PC-9 (cell line): ENCODE measurements at regions not wholly inside any gene's neighbourhood (a gene's known extent, or its start where the extent isn't known, plus 50 kb on each side); places are given as distances from the start of the nearest gene placed in this dataset.
"Not testable (repeated sequence)": the region's sequence is repeated elsewhere in the genome, so short reads cannot be mapped to it uniquely, and the experiment has no call there.

ENCODE experiments used
- BruUV-seq: library from RNA; stranded (reverse); fragments of 400-500 nt; replicated peaks from 2 replicates; lab custom pipeline; 2021; lab: Mats Ljungman, UMichigan
- CTCF ChIA-PET: fragments of 300-600 bp; sonication (Branson Sonifier 250); formaldehyde crosslinking; loops from one replicate; lab custom pipeline; 2022; ENCODE audit warnings: antibody characterized with exemption; lab: Charles Lee
- POLR2A ChIA-PET: fragments of 300-600 bp; sonication (Branson Sonifier 250); formaldehyde crosslinking; loops from one replicate; lab custom pipeline; 2022; ENCODE audit warnings: antibody characterized with exemption; ENCODE audit not compliant: unreplicated experiment; lab: Charles Lee
- DNase-seq, 2 experiments: peaks; one replicate each; pipeline versions ENCODE4 v3.0.0 to v3.0.0-alpha.2; 2015 to 2022; ENCODE audit warnings: mixed read lengths in 1 of 2
- H2AFZ ChIP-seq: fragments of 200-600 bp; sonication (generic); 2 replicates; pipeline ENCODE4 v1.8.1; 2017; ENCODE audit warnings: antibody characterized with exemption
- H3F3A ChIP-seq: fragments of 200-600 bp; sonication (generic); 2 replicates; pipeline ENCODE4 v1.8.1; 2017; ENCODE audit warnings: antibody characterized with exemption, mild to moderate bottlenecking, low read depth; ENCODE audit not compliant: insufficient read depth
- H3K27ac ChIP-seq: fragments of 200-600 bp; sonication (generic); 2 replicates; pipeline ENCODE4 v1.6.1; 2016; ENCODE audit warnings: mixed run types
- H3K27me3 ChIP-seq: fragments of 200-600 bp; sonication (generic); 2 replicates; pipeline ENCODE4 v1.6.1; 2016; ENCODE audit warnings: low read depth, mixed run types; ENCODE audit not compliant: insufficient read depth
- H3K36me3 ChIP-seq: fragments of 200-600 bp; sonication (generic); 2 replicates; pipeline ENCODE4 v1.6.1; 2016; ENCODE audit warnings: low read depth, mixed run types
- H3K4me1 ChIP-seq: fragments of 200-600 bp; sonication (generic); replicated peaks from 2 replicates; pipeline ENCODE4 v1.6.1; 2016; ENCODE audit warnings: mixed run types; ENCODE audit not compliant: insufficient read depth
- H3K4me2 ChIP-seq: fragments of 200-600 bp; sonication (generic); 2 replicates; pipeline ENCODE4 v1.6.1; 2017; ENCODE audit warnings: mixed run types
- H3K4me3 ChIP-seq: fragments of 200-600 bp; sonication (generic); 2 replicates; pipeline ENCODE4 v1.6.1; 2016; ENCODE audit warnings: mixed run types
- H3K79me2 ChIP-seq: fragments of 200-600 bp; sonication (generic); 2 replicates; pipeline ENCODE4 v1.6.1; 2017; ENCODE audit warnings: low read depth, mixed run types
- H3K9me2 ChIP-seq: fragments of 200-600 bp; sonication (generic); 2 replicates; pipeline ENCODE4 v1.8.1; 2017; ENCODE audit warnings: mild to moderate bottlenecking; ENCODE audit not compliant: insufficient read depth
- H3K9me3 ChIP-seq: fragments of 200-600 bp; sonication (generic); 2 replicates; pipeline ENCODE4 v1.8.1; 2016; ENCODE audit warnings: low read depth; ENCODE audit not compliant: insufficient read depth
- H4K20me1 ChIP-seq: fragments of 200-600 bp; sonication (generic); 2 replicates; pipeline ENCODE4 v1.8.1; 2017; ENCODE audit not compliant: insufficient read depth
- CTCF ChIP-seq: fragments of 200-600 bp; sonication (generic); conservative IDR thresholded peaks from 2 replicates; pipeline ENCODE4 v1.6.1; 2017; ENCODE audit warnings: mixed run types, antibody characterized with exemption, mild to moderate bottlenecking, moderate library complexity
- EZH2 ChIP-seq: fragments of 200-600 bp; sonication (generic); IDR thresholded peaks from 2 replicates; pipeline ENCODE4 v1.8.0; 2017; ENCODE audit warnings: antibody characterized with exemption, low read depth
- intact Hi-C: fragments of 100-400 bp; cut with micrococcal nuclease; formaldehyde crosslinking; loops from one replicate; pipeline ENCODE4 v1.10.0; 2022; ENCODE audit not compliant: unreplicated experiment

DNA sequence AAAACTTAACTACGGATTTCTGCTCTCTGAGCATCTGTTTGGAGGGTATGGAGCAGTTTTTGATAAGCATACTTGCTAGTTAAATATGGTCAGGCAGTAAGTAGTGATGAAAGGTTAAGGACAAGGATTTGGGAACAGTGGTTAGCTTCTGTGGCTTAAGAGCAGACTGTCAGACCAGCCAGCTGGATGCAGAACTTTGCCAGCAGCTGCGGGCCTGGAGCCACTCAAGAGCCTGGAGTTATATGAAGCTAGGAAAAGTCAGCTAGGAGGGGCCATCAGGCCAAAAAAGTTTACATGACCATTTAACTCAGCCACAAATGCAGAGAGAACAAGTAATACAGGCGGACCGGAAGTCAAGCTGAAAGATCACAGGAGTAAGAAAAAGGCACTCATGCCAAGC is 1817.7 kb downstream of the LRRC4C start:
- H4K20me1 ChIP-seq, result no peaks in the 10 kb centered on the region
- DNase-seq, result no peak
- no peaks in the 10 kb centered on the region for H3K79me2 ChIP-seq
- H3K4me1 ChIP-seq, result no peaks in the 10 kb centered on the region
- CTCF ChIA-PET, result no interaction called here
- no peak overlapping the region for H2AFZ ChIP-seq
- no TSS peak for BruUV-seq
- no peaks in the 10 kb centered on the region for H3K9me3 ChIP-seq
- H3K27ac ChIP-seq, result no peak overlapping the region
- H3K4me3 ChIP-seq, result no peak overlapping the region
- no peaks in the 10 kb centered on the region for H3F3A ChIP-seq
- POLR2A ChIA-PET, result no interaction called here
- no peaks in the 10 kb centered on the region for H3K36me3 ChIP-seq
- TF ChIP-seq EZH2 (no peak), CTCF (no peak)
- intact Hi-C loops, result no loop called here
- no peaks in the 10 kb centered on the region for H3K27me3 ChIP-seq
- H3K9me2 ChIP-seq, result no peaks in the 10 kb centered on the region
- H3K4me2 ChIP-seq, result no peak overlapping the region

DNA sequence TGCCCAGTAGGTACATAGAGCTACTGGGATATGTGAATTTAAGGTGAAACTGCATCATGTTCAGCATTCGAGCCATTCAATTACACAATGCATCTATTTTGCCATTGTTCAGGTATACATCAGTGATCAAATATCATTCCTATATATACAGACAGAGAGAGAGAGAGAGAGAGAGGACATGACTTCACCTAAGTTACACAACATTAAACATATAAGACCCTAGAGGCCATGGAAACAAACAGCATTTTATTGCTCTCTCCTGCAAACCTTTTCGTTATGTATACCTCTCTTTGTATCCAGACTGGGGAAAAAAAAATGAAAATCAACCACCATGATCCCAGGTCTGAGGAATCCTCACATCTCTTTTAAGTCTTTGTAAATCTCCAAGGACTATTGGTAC is 1829.1 kb downstream of the LRRC4C start:
- Histone ChIP-seq H3K36me3 (no peaks in the 10 kb centered on the region), H3K27me3 (no peaks in the 10 kb centered on the region), H3K4me1 (no peaks in the 10 kb centered on the region), H3K4me2 (no peak overlapping the region), H3K4me3 (no peak overlapping the region), H3K27ac (no peak overlapping the region), H3F3A (no peaks in the 10 kb centered on the region), H2AFZ (no peak overlapping the region), H3K9me3 (no peaks in the 10 kb centered on the region), H3K9me2 (0 out of 2 replicates have a peak, but pooled peaks cover 4% of the 10 kb centered on the region), H3K79me2 (no peaks in the 10 kb centered on the region), H4K20me1 (no peaks in the 10 kb centered on the region)
- CTCF ChIA-PET, result no interaction called here
- POLR2A ChIA-PET, result no interaction called here
- BruUV-seq, result no TSS peak
- no peak for DNase-seq
- TF ChIP-seq EZH2 (no peak), CTCF (no peak)
- intact Hi-C loops, result no loop called here

- no peak for TF ChIP-seq EZH2
- no peak for TF ChIP-seq CTCF
- intact Hi-C loops, result no loop called here
- Histone ChIP-seq H3K9me2 (0 out of 2 replicates have a peak, but pooled peaks cover 4% of the 10 kb centered on the region), H3K4me1 (no peaks in the 10 kb centered on the region), H3K4me3 (no peak overlapping the region), H3K4me2 (no peak overlapping the region), H3K27ac (no peak overlapping the region), H3K27me3 (no peaks in the 10 kb centered on the region), H3F3A (no peaks in the 10 kb centered on the region), H2AFZ (no peak overlapping the region), H4K20me1 (no peaks in the 10 kb centered on the region), H3K36me3 (no peaks in the 10 kb centered on the region), H3K79me2 (no peaks in the 10 kb centered on the region), H3K9me3 (no peaks in the 10 kb centered on the region)
- no peak for DNase-seq
- POLR2A ChIA-PET, result no interaction called here
- no TSS peak for BruUV-seq
- CTCF ChIA-PET, result no interaction called here
Observed at GRCh38 chr11:39628311-39628710, 1831.1 kb downstream of the LRRC4C start.

GRCh38 chr11:39620309-39620708 is 1839.1 kb downstream of the LRRC4C start:
- H3K36me3 ChIP-seq, H3K27ac ChIP-seq, DNase-seq, POLR2A ChIA-PET, H3K79me2 ChIP-seq, H2AFZ ChIP-seq, H3F3A ChIP-seq, H3K4me3 ChIP-seq, H3K9me2 ChIP-seq, H4K20me1 ChIP-seq, H3K9me3 ChIP-seq, intact Hi-C loops, H3K27me3 ChIP-seq, BruUV-seq, CTCF ChIA-PET, H3K4me2 ChIP-seq, H3K4me1 ChIP-seq: not testable (repeated sequence)
